Stimulated activated CD8-positive, alpha-beta memory T cell treated with anti-CD3 and anti-CD28 coated beads, Interleukin-2, amount 100 ng/mL, for 1 hour (primary cell): ENCODE measurements at regions not wholly inside any gene's neighbourhood (a gene's known extent, or its start where the extent isn't known, plus 50 kb on each side); places are given as distances from the start of the nearest gene placed in this dataset.
"Not testable (repeated sequence)": the region's sequence is repeated elsewhere in the genome, so short reads cannot be mapped to it uniquely, and the experiment has no call there.

ENCODE experiments used
- DNase-seq, 2 donors: peaks; one replicate each; pipeline ENCODE4 v3.0.0-alpha.2; 2020; ENCODE audit warnings: low read depth in 2 of 2

DNA sequence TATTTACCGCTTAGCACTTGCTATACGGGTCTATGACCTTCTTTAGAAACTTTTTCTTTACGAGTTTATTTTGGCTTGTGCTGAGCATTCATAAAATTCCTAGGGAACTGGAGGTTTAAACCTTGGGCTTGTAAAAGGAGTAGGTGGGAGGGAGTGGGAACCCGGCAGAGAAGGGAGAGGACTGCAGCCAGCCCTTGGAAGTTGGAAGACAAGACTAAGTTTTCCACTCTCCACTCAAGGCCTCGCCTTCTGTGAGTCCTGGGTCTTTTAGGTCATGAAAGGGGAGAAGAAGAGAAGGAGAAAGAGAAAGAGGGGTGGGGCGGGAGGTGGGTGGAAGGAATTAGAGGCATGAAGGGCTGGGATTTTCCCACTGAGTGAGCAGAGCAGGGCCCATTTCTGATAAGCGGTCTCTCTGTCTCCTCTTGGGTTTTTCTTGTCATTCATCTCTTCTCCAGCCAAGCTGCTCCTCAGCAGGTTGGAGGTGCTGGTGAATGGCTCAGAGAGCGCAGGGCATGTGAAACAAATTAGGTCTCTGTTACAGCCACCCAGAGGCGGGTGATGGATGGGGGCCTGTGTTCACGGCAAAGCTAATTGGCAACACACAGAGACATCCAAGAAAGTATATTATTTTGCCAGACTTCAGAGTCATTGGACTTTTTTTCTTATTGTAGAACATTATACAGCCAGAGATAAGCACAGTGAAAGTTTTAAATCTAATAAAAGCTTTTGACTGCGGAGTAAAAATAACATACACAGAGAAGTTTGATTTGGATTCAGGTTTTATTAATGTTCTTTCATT lies 247.3 kb downstream of the FOXD2 start:
- no peak for DNase-seq

DNA sequence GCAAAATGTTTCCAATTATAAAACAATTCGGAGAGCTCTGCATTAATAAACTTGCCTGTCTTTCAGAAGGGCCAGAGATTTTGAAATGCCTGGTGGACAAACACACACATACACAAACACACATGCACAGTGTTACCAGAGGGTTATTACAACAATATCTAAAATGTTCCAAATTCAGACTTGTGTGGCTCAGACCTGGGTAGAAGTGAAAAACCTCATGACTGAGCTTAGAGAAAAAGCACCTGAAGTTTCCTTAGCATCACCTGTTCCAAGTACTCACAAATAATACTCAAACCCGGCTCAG lies 247.9 kb downstream of the FOXD2 start:
- no peak for DNase-seq

DNA sequence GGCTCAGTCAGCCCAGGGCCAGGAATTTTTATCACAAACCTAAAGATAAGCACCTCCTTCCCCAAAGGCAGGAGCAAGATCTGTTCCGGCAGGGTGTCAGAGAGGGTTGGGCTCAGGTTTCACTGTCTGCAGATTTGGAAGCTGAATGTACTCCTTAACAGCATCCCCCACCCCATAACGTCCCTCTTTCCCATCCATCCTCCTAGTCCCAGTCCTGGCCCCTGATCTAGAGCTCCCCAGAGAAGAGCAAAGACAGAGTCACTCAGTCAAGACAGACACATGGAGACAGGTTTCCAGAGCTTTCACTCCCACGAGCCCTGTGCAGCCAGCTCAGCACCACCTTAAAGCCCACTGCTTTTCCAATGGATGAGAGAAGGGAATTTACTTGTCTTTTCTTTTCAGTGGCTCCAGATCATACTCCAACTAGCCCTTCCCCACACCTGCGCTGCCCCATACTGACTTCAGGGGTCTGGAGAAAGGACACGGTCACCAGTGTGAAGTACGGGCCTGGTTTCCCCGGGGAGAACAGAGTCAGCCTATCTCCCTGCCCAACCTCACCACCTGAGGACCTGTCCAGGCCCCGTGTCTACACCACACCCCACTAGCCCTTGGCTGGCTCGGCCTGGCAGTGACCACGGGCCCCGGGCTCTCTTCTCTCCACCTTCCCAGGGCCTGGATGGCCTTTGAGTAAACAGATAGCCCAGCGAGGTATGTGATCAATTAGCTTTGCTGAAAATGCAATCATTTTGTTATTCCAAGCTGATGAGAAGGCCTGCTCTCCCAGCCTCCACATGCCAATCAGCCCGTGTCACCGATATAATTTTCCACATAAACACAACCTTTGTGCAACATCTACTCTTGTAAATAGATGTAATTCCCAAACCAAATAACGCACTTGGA lies 249.1 kb downstream of the FOXD2 start:
- DNase-seq, result no peak

DNA sequence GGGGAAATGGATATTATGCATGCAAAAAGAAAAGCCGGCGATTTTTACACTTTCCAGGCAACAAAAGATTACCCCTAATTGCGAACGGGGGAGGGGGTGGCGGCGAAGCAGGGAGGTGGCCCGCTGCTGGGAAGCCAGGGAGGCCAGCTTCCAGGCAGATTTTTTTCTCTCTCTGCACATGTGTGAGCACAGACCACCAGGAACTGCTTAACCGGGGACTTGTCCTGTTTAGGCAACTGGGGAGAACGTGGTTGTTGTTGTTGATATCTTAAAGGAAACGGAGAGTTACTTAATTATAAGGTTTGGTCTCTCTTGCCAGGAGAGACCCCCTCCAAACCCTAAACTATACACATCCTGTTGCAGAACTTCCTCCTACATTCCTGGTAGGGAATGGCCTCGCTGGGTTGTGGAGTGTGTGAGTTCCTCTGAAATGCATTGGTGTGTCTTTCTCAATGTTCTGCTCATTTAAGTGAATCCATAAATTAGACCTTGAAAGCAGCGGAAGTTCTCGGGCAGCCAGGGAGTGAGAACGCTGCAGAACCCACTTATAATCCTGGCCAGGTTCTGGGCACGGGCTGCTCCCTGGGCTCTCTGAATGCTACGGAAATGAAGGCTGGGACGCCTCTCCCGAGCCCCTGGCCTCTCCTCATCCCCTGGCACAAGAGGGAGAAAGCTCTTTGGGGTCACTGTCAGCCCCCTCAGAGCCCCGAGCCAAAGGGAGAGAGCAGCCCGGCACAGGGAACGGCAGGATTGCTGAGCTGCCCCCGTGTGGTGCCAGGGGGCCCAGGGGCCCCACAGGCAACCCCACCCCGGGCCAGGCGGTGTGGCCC lies 250.0 kb downstream of the FOXD2 start:
- no peak for DNase-seq

DNA sequence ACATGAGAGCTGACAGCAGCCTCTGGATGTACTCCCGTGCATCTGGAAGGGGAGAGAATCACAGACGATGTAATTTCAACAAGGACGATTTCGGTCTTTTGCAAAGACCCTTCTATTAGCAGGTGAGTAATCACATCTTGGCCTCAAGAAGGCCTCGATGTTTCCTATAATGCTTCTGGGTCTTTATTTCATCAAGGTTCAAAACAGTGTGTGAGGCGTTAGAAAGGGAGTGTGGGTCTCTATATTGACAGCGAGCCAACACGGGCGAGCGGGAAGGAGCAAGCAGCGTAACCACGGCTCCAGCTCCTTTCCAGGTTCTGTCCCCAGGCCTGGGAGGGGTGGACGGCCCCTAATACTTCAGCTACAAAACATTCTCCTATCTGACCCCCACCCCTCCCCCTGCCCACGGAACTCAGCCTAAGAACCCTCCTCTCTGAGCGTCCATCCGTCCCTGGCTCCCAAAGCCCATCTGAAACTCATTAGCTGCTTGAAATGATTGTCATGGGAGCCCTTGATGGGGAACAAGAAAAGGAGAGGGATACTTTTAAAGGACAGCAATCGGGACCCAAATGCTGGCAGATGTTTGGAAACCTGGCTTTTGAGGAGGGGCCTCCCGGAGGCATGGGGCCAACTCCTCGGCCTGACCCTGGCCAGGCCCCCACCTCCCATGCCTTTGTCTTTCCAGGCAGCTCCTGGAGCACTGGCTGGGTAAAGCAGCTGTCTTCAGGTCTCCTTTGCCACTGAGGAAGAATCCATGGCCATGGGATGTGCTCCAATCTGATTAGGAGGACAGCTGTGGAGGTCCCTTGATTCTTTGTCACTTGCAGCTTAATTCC lies 250.8 kb downstream of the FOXD2 start:
- no peak for DNase-seq

DNA sequence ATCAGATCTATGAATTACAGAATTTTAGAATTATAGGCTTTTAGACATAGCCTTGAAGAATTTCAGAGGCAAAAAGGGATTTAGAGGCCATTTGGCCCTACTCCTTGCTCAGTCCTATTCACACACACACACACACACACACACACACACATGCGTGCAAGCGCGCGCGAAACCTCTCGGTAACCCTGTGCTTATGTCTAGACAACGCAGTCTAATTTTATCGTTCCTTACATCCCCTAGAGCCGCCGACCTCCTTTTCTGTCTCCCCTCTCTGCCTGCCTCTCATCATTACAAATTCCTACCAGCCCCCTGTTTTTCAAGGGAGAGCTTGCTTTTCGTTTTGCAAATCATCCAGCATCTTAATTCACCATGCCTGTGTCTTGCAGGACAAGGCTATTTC lies 252.1 kb downstream of the FOXD2 start:
- DNase-seq, result no peak

DNA sequence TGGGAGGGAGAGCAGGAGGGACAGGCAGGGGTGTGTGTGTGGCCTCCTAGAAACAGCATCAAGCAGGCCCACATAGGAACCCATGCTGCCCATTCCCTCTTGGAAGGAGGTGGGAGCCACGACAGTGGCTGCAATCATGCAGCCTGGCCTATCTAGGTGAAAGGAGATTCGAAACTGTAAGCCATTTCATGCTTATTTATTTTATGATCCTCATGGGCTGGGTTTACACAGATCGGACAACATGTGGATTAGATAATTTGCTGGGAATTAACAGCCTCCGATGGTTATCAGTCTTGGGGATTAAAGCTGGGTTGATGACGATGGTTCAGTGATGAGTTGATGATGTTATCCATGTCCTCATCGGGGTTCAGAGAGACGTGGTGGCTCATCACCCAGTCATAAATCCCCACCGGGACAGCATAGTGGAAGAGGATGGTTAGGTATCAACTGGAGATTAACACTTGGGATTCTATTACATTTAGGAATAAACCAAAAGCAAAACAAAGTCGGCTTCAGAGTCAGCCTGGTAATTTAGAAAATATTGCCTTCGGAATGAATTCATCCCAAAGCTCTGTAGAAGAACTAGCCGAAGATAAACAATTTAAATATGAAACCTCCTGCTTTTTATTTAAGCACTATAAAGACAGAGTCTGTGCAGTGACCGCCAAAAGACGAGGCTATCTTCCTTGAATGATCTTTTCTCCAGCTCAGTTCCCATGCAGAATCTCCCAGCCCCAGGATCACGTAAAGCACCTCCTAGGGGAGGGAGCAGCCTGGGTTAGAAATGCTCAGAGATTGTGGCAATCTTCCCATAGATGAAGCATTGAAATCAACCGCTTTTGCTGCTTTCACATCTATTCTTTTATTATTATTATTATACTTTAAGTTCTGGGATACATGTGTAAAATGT lies 252.8 kb downstream of the FOXD2 start:
- DNase-seq, result no peak

DNA sequence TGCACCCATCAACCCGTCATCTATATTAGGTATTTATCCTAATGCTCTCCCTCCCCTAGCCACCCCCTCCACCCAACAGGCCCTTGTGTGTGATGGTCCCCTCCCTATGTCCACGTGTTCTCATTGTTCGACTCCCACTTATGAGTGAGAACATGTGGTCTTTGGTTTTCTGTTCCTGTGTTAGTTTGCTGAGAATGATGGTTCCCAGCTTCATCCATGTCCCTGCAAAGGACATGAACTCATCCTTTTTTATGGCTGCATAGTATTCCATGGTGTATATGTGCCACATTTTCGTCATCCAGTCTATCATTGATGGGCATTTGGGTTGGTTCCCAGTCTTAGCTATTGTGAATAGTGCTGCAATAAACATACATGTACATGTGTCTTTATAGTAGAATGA lies 253.4 kb downstream of the FOXD2 start:
- not testable (repeated sequence) for DNase-seq

DNA sequence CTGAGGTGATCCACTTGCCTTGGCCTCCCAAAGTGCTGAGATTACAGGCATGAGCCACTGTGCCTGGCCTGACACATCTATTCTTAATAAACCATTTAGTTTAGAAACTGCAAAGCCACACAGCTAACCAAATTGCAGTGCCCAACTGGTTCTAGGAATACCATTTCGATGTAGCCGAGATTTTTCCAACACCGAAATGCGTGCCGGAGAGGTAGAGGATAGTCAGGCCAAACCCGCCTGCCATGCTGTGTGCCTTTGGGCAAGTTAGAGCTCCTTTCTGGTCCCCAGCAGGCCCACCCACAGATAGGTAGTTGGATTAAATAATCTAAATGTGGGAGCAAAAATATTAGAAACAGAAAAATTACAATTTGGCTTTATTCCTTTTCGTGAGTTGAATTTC lies 254.4 kb downstream of the FOXD2 start:
- DNase-seq, result no peak

DNA sequence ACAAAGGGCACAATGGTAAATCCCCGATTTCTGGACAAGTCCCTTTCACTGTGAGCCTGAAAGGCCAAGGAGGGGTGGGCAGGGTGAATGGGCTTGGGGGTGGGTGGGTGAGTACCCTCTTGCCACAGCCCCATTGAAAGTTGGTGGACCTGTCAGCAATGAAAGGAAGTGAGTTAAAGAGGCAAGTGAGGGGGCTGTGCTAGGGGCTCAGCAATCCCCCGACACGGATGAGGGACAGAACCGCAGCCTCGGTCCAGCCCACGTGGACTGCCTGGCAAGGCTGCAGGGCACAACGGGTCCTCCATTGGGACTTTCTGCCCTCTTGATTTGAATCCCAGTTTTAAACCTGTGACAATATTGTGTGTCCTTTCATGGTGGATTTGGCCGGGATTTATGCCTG lies 255.3 kb downstream of the FOXD2 start:
- no peak for DNase-seq

DNA sequence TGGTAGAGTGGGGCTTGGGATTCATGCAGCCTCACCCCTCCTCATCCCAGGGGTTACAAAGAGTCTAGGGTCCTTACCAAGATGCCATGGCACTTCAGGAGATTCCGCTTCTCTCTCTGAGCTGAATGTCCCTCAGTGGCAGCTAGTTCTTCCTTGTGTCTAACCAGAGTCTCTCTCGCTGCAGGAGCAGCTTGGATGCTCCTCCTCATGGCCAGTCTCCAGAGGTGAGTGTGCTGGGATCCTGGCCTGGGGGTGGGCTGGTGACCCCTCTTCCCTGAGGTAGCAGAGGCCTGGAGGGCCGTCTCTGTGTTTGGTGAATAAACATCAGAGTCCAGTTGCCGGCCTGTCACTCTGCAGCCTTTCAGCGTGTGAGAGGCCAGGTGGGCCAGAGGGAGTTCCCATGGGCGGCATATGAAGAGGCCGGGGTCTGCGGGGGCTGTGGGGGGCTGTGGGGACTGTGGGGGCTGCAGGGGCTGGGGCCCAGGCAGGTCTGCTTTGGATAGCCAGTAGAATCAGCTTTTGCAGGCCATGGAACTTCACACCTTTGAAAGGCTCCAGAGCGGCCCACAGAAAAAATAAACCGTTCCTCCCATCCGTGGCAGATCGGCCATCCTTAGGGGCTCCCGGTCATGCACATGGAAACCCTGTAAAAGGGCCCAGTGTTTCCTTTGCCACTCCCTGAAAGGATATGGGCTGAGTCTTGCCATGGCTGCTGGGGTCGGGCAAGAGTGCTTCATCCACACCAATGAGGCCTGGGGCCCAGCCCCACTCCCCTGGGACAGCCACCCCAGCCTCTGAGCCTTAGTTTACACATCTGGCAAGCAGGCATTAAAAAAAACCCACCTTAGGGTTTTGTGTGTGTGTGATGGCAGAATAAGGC lies 256.4 kb downstream of the FOXD2 start:
- DNase-seq, result no peak

DNA sequence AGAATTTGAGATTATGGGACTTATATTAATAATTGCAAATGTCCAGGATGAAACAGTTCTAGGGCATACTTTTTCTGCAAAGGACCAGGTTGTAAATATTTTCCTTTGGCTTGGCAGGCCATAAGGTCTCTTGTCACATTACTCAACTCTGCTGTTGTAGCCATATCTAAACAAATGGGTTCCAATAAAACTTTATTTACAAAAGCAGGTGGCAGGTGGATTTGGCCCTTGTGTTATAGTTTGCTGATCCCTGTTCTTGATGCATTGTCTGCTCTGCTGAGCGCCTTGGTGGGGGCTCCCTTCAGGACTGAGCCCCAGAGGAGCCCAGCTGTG lies 258.5 kb downstream of the FOXD2 start:
- DNase-seq, result no peak

DNA sequence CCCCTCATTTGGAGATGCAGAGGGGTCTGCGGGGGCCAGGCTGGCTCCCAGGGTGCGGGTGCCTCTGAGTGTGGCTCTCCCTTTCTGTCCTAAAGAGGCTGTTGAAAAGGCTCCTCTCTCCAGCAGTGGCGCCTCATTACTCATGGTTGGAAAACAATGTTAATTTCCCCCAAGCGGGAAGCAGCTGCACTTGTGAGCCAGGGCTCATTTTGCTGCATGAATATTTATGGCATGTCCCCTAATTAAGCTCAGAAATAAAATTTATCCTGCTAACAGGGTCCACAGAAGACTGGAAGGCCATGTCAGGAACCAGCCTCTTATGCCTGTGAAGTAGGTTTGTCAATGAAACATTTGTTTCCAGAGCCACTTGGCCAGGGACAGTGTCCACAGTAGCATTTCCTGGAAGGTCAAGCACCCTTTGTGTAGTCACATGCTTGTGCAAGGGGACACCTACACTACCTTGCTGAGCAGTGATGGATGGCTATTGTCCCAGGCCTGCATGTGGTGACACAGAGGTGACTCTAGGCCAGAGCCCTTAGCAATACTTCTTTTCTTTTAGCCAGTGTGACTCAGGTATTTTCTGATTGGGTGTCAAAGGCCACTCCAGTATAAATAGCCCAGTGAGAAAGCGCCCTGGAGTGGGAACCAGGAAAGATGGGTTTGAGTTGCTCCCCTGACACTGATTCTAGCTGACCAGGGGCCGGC lies 259.0 kb downstream of the FOXD2 start:
- DNase-seq, result no peak

DNA sequence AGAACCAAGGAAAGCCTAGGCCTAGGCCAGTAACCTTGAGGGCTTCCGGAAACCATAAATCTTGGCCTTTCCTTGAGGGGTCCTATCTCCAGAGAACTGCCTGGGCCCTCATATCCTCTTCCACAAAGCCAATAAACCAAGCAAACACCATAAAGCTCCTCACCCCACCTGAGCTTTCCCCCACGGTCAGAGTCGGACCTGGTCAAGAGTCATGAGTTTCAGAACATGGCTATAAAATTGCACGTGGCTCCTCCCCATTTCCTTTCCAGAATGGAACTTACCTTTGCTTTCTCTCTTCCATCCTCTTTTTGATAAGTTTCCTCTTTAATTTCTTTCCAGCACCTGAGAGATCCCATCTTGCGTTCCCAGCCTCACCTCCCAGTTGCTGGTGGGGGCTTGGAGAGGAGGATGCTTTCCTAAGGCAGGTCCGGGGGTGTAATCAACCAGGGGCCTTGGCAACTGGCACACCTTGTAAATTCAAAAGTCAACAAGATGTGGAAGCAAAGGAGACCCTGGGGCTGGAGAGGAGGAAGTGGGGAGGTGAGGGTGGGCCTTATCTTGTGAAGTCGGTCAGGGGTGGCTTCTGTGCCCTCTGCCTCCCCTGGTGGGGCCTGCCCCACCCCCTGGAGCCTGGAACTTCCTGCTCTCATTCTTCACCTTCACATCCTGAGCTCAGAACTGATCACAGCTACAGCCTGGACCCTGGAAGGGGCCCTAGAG lies 259.9 kb downstream of the FOXD2 start:
- no peak for DNase-seq

DNA sequence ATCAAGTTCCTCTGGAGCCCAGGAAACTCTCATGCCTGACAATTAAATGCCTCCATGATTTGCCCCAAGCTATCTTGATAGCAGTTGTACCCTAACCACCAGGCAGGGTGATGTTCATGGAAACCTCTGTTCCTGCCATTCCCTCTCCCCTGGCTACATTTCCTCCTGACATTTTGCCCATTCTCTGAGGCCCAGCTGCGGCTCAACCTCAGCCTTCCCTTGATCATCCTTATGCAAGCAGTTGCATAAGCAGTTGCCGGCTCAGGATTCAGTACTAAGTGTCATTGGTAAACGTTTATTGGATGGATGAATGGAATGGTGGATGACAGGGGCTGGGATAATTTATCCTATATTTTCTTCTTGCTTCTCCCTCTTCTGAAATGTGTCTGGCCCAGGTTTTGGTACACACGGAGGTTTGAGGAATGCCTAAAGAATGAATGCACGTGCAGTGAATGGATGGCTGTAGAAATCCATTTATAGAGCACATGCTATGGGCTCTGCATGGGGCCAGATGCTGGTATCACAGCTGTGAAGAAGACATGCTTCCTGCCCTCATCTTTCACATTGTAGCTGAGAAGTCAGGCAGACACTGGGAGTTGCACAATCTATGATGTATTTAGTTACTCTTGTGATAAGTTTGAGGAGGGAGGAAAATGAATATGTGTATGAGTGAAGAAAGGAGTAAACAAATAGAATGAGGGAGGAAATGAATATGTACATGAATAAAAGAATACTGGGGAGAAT lies 261.8 kb downstream of the FOXD2 start:
- no peak for DNase-seq

DNA sequence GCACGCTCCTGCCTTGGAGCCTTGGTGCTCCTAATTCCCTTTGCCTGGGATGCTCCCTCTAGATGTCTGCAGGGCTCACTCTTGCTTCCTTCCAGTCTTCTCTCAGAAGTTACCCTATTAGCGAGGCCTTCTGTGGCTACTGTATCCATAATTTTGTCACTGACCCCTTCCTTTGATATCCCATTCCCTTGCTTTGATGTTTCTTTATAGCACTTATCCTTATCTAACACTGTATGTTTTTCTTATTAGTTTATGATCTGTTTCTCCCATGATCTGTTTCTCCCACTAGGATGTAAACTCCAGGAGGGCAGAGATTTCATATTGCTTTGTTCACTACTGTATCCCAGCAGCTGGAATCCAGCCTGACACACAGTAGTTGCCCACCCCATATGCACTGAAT lies 263.4 kb downstream of the FOXD2 start:
- no peak for DNase-seq

DNA sequence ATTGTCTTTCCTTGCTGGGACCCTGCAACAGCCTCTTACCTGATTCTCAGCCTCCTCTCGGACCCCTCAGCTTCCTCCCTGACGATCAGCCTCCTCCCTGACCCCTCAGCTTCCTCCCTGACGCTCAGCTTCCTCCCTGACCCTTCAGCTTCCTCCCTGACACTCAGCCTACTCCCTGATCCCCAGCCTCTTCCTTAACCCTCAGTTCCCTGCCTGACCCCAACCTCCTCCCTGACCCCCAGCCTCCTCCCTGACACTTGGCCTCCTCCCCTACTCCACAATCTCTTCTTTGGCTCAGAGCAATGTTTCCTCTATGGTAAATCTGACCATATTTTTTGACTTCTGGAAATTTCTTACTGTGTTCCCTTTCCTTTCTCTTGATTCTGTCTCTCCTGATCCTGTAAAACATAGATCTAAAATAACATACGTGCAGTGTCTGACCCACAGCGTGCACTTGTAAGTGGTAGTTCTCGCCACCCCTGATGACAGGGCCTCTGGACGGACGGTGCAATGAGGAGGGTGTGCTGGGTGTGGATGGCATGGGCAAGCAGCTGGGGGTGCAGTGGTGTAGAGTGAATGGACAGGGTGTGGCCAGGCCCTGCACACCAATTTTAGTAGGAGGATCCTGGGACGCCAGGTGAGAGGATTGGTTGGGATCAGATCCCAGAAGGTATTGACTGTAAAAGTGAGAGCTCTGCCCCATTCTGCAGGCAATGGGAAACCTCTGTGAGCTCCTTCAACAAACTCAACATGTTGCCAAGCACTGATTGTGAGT lies 264.1 kb downstream of the FOXD2 start:
- no peak for DNase-seq
